SH-SY5Y (cell line): ENCODE measurements at regions not wholly inside any gene's neighbourhood (a gene's known extent, or its start where the extent isn't known, plus 50 kb on each side); places are given as distances from the start of the nearest gene placed in this dataset.

ENCODE experiments used
- GATA2 ChIP-seq: IDR thresholded peaks from 2 replicates; pipeline ENCODE4 v1.6.1; 2011; ENCODE audit warnings: mild to moderate bottlenecking, low read depth, low read length
- GATA3 ChIP-seq: IDR thresholded peaks from 2 replicates; pipeline ENCODE4 v1.6.1; 2011; ENCODE audit warnings: low read depth, mild to moderate bottlenecking, low read length, moderate library complexity

- TF ChIP-seq GATA2 (no peak), GATA3 (no peak)
Observed at GRCh38 chr17:22467720-22468119, 775.4 kb downstream of the KCNJ18 start.
